Mammary epithelial cell (primary cell): ENCODE measurements at regions not wholly inside any gene's neighbourhood (a gene's known extent, or its start where the extent isn't known, plus 50 kb on each side); places are given as distances from the start of the nearest gene placed in this dataset.

ENCODE experiments used
- CTCF ChIP-seq, 2 donors: IDR thresholded peaks in 1 of 2; conservative IDR thresholded peaks in 1 of 2; 2 replicates each; pipeline ENCODE4 v1.5.1; 2011 to 2012; ENCODE audit warnings: inconsistent platforms in 2 of 2, low read length in 2 of 2, mild to moderate bottlenecking in 2 of 2, control low read depth in 1 of 2, low read depth in 1 of 2; ENCODE audit not compliant: insufficient read depth in 1 of 2; ENCODE audit errors: extremely low read depth in 1 of 2
- EZH2 ChIP-seq: IDR thresholded peaks from 2 replicates; pipeline ENCODE4 v1.6.1; 2012; ENCODE audit warnings: low read length, inconsistent platforms, borderline replicate concordance

DNA sequence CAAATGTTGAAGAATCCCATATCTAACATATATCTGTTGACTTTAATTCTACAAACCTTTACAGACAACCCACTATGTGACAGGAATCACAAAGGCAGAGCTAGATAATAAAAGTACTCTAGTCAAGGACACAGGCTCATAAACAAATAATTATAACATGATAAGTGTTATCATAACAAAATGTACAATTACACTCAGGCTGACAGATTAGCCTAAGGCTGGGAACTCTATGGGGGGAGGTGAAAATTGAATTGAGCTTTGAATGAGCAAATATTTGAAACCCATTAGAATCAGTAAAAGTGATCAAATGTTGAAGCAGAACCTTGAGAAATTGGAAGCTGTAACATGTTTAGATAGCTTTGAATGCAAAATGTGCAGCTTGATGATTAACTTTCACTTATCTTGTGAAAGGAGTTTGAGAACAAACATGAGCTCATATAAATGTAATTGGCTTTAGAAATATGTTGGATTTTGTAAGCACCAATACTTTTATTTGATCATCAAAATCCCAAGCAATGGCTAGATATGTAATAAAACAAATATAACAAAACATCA, 970.2 kb downstream of the SORCS3 start:
- TF ChIP-seq CTCF (conservative IDR thresholded peaks at IDR 0.05 in 1 of 2, IDR thresholded peaks at IDR 0.05 in 1 of 2; ENCODE audit: extremely low read depth in 1 of 2, insufficient read depth in 1 of 2, low read depth in 1 of 2, low read length in 2 of 2) (no peak), EZH2 (no peak)
